ENCODE measurements at regions not wholly inside any gene's neighbourhood (a gene's known extent, or its start where the extent isn't known, plus 50 kb on each side); places are given as distances from the start of the nearest gene placed in this dataset.
"Not testable (repeated sequence)": the region's sequence is repeated elsewhere in the genome, so short reads cannot be mapped to it uniquely, and the experiment has no call there.

DNA sequence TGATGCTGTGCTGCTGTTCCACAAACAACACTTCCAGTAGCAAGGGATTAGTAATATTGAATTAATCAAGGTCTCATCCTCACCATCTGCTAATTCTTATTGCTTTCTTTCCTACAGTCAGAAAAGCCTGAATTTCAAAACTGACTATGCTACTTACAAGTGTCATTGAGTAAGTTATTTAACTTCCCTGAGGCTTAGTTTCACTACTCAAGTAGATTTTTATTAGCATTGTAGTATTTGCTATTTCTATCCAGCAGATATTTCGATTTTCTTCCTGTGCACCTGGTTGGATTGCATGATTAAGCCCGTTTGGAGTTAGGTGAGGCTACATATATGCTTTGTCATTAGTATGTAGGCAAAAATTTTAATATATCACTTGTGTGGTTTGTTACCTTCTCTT lies 591.5 kb downstream of the TRHDE start:
- no peak for DNase-seq

GRCh38 chr12:72865921-72866320 lies 593.8 kb downstream of the TRHDE start:
- no peak for DNase-seq

- no peak for DNase-seq
Observed at GRCh38 chr12:72869024-72869423, 596.9 kb downstream of the TRHDE start.

DNA sequence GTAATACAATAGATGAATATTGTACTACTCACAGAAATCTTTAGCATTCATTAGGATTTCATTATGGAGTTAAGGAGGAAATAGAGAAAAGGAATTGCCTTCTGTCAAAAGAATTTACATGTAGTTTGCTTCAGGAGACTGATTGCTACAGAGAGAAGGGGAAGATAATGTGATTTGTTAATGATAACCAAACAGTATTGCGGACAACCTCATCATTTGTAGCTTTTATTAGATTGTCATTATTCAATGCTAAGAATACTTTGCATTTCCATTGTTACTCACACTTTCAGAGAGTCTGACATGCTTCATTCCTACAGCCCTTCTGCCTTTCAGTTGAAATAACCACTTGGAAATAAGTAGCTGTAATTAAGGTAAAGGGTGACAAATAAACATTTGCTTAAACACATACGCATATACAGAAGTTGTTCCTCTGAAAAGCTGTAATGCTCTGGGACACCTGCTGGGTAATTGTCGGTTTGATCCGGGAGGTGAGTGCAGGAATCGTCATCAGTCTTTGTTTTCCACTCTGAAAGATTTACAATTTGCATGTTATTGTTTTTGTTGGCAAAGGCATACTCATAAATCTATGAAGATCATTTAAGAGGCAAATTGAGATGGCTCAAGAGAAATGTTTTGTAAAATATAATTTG lies 600.2 kb downstream of the TRHDE start:
- no peak for DNase-seq

DNA sequence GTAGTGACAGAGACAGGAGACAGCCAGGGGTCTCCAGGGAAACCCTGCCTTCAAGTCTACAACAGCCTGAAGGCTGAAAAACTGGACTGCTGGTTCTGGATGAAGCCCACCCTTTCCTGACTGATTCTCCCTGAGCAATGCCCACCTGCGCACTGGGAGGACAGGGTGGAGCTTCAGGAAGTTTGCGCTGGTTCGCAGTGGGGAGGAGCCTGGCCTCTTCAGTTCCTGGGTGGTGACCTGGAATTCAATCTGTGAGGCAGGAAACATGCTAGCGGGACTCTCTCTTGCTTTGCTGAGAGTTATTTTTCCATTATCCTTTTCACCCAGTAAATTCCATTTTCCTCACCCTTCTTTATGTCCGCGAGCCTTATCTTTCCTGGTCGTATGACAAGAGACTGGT lies 600.8 kb downstream of the TRHDE start:
- no peak for DNase-seq

- DNase-seq = no peak
Observed at GRCh38 chr12:72876092-72876491, 603.9 kb downstream of the TRHDE start.

DNA sequence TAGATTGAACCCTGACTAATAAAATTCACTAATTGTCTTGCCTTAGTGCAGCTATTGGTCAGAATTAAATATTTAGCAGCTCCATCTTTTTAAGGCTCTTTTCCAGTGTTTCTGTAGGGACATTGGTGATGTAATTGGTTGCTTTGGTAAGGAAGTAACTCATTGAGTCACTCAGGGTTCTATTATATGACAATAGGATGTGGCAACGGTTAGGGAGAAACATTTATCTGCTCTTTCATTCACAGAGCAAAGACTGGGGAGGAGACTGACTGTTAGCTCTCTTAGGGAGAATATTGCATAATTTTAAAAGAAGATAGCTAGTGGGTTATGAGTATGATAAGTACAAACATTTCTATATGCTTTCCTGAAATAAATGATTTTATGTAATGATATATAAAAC lies 616.5 kb downstream of the TRHDE start:
- no peak for DNase-seq

DNA sequence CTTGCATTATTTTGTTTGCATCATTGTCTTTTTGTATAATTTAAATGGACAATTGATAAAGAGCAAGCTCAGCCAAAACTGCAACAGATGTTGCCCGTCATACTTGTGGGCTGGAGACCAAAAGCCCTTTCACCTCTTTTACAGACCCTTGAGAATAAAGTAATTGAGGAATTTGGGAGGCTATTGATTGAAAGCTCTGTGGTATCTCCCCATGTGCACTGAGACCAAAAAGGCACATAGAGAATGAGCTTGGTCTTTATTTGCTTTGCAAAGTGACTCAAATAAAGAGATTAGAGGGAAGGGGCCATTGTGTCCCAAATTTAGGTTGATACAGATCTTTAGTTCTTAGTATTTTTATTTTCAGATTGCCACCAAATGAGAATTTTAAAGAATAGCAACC lies 617.6 kb downstream of the TRHDE start:
- DNase-seq = no peak

- DNase-seq = no peak
Observed at GRCh38 chr12:72901685-72902084, 629.5 kb downstream of the TRHDE start.

DNA sequence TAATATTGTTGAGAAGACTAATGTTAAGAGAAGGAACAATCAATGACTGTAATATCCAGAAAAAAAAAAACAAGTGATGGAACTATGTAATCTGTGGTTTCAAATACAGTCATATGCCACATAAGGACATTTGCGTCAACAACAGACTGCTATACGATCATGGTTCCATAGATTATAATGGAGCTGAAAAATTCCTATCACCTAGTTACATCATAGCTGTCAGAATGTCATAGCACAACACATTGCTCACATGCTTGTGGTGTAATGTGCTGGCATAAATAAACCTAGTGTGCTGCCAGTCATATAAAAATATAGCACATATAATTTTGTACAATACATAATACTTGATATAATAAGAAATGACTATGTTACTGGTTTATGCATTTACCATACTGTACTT lies 653.5 kb downstream of the TRHDE start:
- DNase-seq = no peak

DNA sequence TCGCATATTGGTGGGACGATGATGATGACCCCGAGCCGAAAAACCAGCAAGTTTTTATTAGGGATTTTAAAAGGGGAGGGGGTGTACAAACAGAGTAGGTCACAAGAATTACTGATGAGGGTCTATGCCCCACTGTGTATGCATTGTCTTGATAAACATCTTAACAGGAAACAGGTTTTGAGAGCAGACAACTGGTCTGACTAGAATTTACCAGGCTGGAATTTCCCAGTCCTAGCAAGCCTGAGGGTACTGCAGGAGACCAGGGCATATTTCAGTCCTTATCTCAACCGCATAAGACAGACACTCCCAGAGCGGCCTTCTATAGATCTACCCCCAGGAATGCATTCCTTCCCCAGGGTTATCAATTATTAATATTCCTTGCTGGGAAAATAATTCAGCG lies 659.7 kb downstream of the TRHDE start:
- not testable (repeated sequence) for DNase-seq

DNA sequence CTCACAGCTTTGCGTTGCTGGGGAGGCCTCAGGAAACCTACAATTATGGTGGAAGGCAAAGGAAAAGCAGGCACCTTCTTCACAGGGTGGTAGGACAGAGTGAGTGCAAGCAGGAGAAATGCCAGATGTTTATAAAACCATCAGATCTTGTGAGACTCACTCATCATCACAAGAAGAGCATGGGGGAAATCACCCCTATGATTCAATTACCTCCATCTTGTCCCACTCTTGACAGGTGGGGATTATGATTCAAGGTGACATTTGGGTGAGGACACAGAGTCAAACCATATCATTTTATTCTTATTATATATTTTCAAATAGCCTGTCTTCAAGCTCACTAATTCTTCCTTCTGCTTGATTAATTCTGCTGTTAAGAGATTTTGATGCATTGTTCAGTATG lies 665.3 kb downstream of the TRHDE start:
- DNase-seq = no peak

DNA sequence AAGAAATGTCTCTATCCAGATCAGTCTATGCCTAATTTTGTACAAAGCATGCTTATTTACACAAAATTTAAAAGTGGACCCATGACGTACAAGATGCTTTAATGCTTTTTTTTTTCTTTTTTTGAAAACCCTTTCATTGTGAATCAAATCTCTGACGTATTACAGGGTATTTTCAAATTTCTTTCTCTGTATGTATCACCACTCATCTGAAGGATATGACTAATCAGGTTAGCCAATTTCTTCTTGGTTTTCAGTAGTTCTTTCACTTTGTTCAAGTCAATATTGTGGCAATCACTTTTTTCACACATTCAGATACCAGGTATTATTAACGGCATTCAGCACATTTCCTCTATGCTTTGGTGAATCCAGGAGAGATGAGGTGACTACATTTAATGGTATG lies 685.3 kb downstream of the TRHDE start:
- DNase-seq = no peak

DNA sequence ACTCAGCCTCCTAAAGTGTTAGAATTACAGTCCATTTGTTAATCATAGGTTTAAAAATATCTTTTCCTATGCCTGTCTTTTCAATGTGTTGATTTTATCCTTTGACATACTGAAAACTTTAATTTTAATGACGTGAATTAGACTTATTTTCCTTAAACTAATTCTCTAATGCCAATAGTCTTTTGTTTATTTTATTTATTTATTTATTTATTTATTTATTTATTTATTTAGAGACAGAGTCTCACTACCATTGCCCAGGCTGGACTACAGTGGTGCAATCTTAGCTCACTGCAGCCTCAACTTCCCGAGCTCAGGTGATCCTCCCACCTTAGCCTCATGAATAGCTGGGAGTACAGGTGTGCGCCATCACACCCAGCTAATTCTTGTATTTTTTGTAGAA lies 694.5 kb downstream of the TRHDE start:
- no peak for DNase-seq

- no peak for DNase-seq
Observed at GRCh38 chr12:72974954-72975555, 702.9 kb downstream of the TRHDE start.

DNA sequence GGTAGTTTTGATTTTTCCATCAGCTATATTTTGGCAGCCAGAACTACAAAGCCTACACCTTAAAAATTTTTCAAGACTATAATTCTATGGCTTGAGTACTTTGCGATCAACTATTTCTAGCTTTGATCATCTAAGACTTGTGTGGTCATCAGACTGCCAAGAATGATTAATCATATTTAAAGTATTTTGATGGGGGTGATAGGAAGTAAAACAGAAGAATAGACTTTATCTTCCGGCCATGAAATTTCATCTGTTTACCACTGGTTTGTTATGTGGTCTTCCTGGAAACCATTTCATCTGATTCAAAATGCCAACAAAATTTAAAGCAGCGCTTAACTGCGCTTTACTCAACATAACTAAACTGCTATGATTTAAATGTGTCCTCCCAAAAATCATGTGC lies 706.8 kb downstream of the TRHDE start:
- DNase-seq = no peak

DNA sequence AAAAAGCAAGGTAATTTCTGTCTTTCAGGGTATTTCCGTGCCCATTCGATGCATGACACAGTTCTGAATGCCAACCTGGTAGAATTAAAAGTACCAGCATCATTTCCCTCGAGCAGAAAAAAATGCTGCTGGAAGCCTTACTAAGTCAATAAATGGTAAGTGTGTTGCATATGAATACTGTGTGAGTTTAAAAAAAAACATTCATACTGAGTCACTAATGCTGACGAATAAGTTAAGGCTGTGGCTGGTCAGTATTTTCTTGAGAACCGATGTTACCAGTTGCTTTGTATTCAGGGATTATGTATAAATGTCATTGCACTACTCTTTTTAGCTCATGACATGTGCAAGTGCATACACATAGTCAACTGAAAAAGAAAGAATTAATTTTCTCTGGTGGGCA lies 710.2 kb downstream of the TRHDE start:
- no peak for DNase-seq

GRCh38 chr12:72986963-72987362 lies 714.8 kb downstream of the TRHDE start:
- no peak for DNase-seq

DNA sequence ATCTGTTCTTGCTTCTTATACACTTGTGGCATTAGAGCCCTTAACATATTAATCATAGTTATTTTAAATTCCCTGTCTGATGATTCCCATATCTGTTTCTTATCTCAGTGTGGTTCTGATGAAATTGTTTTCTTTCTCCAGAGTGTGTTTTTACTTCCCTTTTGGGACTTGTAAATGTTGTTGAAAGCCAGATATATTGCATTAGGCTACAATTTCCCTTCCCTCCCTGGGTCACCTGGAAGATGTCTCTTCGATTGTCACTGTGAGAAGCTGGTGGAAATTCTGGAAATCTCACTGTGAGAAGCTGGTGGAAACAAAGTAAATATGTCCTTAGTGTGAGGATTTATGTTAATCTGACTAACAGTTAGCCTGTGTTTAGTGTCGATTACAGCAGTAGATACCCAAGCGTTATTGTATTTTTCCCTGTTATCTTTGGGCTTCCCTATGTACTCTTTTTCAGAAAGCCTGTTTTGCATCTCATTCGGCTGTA lies 717.3 kb downstream of the TRHDE start:
- no peak for DNase-seq

- not testable (repeated sequence) for DNase-seq
Observed at GRCh38 chr12:72995029-72995428, 722.9 kb downstream of the TRHDE start.

DNA sequence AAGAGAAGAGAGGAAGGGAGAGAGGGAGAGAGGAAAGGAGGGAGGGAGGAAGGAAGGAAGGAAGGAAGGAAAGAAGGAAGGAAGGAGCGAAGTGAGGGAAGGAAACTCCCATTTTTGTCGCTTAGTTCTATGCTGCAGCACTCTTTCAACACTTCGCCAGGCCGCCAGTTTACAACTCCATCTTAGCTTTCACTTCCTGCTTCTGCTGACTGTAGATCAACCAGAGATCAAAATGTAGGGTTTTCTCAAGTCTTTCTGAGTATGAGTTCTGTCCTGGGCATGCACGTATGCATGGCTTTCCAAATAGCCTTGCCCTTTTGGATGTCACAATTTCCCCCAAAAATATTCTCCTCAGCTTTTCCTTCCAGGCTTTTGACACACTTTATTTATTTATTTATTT lies 723.4 kb downstream of the TRHDE start:
- no peak for DNase-seq

GRCh38 chr12:73001806-73002205 lies 729.6 kb downstream of the TRHDE start:
- not testable (repeated sequence) for DNase-seq

- DNase-seq = not testable (repeated sequence)
Observed at GRCh38 chr12:73002504-73002903, 730.3 kb downstream of the TRHDE start.

Measured in hypothalamus (tissue), 51 donors.